HG02840 (cell line): ENCODE measurements at regions not wholly inside any gene's neighbourhood (a gene's known extent, or its start where the extent isn't known, plus 50 kb on each side); places are given as distances from the start of the nearest gene placed in this dataset.

ENCODE experiments used
- ATAC-seq: cut with Tn5 transposase; IDR thresholded peaks from one replicate; pipeline ENCODE4 v1.9.1; 2021; ENCODE audit warnings: mild to moderate bottlenecking, moderate library complexity, moderate number of reproducible peaks; ENCODE audit not compliant: unreplicated experiment, low FRiP score

- ATAC-seq = no peak
Measured at GRCh38 chr3:132265488-132265887, 51.7 kb upstream of the ACP3 start.

GRCh38 chr3:132267391-132267993 is 49.7 kb upstream of the ACP3 start:
- no peak for ATAC-seq
